ENCODE measurements at regions not wholly inside any gene's neighbourhood (a gene's known extent, or its start where the extent isn't known, plus 50 kb on each side); places are given as distances from the start of the nearest gene placed in this dataset.
"Not testable (repeated sequence)": the region's sequence is repeated elsewhere in the genome, so short reads cannot be mapped to it uniquely, and the experiment has no call there.

DNA sequence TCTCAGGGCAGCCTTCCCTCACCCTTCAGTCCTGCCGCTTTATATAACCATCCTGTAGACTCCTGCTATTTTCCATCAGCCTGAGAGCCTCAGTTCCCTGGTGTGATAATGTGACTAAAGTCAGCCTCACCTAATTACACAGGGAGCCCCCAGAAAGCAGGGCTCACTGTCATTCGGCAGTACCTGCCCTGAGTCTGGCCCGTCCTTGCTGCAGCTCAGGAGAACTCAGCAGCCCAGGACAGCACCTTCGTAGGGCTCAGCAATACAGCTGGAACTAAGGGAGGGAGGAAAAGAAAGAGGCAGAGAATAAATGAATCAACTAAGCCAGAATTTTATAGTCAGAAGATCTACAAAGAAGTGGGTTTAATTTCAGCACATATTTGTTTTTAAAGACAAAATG is 598.7 kb downstream of the SPATA31A6 start:
- TF ChIP-seq, protein P1, sequence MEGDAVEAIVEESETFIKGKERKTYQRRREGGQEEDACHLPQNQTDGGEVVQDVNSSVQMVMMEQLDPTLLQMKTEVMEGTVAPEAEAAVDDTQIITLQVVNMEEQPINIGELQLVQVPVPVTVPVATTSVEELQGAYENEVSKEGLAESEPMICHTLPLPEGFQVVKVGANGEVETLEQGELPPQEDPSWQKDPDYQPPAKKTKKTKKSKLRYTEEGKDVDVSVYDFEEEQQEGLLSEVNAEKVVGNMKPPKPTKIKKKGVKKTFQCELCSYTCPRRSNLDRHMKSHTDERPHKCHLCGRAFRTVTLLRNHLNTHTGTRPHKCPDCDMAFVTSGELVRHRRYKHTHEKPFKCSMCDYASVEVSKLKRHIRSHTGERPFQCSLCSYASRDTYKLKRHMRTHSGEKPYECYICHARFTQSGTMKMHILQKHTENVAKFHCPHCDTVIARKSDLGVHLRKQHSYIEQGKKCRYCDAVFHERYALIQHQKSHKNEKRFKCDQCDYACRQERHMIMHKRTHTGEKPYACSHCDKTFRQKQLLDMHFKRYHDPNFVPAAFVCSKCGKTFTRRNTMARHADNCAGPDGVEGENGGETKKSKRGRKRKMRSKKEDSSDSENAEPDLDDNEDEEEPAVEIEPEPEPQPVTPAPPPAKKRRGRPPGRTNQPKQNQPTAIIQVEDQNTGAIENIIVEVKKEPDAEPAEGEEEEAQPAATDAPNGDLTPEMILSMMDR (IDR thresholded peaks at IDR 0.05): not testable (repeated sequence)
- not testable (repeated sequence) for TF ChIP-seq POLR2A, POLR2AphosphoS5 (IDR thresholded peaks at IDR 0.05)
